Gastrocnemius medialis (tissue), 4 donors: ENCODE measurements at regions not wholly inside any gene's neighbourhood (a gene's known extent, or its start where the extent isn't known, plus 50 kb on each side); places are given as distances from the start of the nearest gene placed in this dataset.

Source experiments
- POLR2A ChIP-seq, 2 donors: fragments of 450-650 bp; IDR thresholded peaks; one replicate each; pipeline ENCODE4 v1.6.1; 2017; ENCODE audit warnings: antibody characterized with exemption in 2 of 2, mild to moderate bottlenecking in 2 of 2, moderate library complexity in 2 of 2
- TF ChIP-seq, protein P1 (sequence below), 5 experiments: fragments of 450-650 bp in 3 of 5; fragments of 200-600 bp in 2 of 5; sonication (generic) in 2 of 5; IDR thresholded peaks in 4 of 5; conservative IDR thresholded peaks in 1 of 5; 1 replicate in 4 of 5; 2 replicates in 1 of 5; pipeline ENCODE4 v1.5.1; 2016 to 2019; ENCODE audit warnings: antibody characterized with exemption in 5 of 5, mild to moderate bottlenecking in 3 of 5, moderate library complexity in 3 of 5

- TF ChIP-seq, protein P1, sequence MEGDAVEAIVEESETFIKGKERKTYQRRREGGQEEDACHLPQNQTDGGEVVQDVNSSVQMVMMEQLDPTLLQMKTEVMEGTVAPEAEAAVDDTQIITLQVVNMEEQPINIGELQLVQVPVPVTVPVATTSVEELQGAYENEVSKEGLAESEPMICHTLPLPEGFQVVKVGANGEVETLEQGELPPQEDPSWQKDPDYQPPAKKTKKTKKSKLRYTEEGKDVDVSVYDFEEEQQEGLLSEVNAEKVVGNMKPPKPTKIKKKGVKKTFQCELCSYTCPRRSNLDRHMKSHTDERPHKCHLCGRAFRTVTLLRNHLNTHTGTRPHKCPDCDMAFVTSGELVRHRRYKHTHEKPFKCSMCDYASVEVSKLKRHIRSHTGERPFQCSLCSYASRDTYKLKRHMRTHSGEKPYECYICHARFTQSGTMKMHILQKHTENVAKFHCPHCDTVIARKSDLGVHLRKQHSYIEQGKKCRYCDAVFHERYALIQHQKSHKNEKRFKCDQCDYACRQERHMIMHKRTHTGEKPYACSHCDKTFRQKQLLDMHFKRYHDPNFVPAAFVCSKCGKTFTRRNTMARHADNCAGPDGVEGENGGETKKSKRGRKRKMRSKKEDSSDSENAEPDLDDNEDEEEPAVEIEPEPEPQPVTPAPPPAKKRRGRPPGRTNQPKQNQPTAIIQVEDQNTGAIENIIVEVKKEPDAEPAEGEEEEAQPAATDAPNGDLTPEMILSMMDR (IDR thresholded peaks at IDR 0.05 in 4 of 5, conservative IDR thresholded peaks at IDR 0.05 in 1 of 5), result no peak
- TF ChIP-seq POLR2A (IDR thresholded peaks at IDR 0.05), result no peak
These were observed 628.0 kb downstream of the TMEM114 start for GRCh38 chr16:7962091-7962879.
